Nephron progenitor cell (in vitro differentiated cells): ENCODE measurements at regions not wholly inside any gene's neighbourhood (a gene's known extent, or its start where the extent isn't known, plus 50 kb on each side); places are given as distances from the start of the nearest gene placed in this dataset.

Experiments used
- DNase-seq: peaks from one replicate; pipeline ENCODE4 v3.0.0; 2021
- H3K27ac Mint-ChIP-seq: 2 replicates; pipeline ENCODE4 v1.8.0; 2021; ENCODE audit warnings: mild to moderate bottlenecking, moderate library complexity, mixed read lengths
- H3K27me3 Mint-ChIP-seq: 2 replicates; pipeline ENCODE4 v1.8.0; 2021; ENCODE audit warnings: mild to moderate bottlenecking, low read depth, mixed read lengths; ENCODE audit not compliant: poor library complexity
- H3K36me3 Mint-ChIP-seq: 2 replicates; pipeline ENCODE4 v1.8.0; 2021; ENCODE audit warnings: low read depth, mixed read lengths
- H3K4me1 Mint-ChIP-seq: 2 replicates; pipeline ENCODE4 v1.8.0; 2021; ENCODE audit warnings: mixed read lengths
- H3K4me3 Mint-ChIP-seq: 2 replicates; pipeline ENCODE4 v1.8.0; 2021; ENCODE audit warnings: mild to moderate bottlenecking, moderate library complexity, mixed read lengths
- H3K9me3 Mint-ChIP-seq: 2 replicates; pipeline ENCODE4 v1.8.0; 2021; ENCODE audit warnings: mild to moderate bottlenecking, moderate library complexity, mixed read lengths
- TF ChIP-seq, protein P1 (sequence below): fragments of 200-600 bp; sonication (generic); IDR thresholded peaks from 2 replicates; pipeline ENCODE4 v1.5.0; 2021; ENCODE audit warnings: antibody characterized with exemption

DNA sequence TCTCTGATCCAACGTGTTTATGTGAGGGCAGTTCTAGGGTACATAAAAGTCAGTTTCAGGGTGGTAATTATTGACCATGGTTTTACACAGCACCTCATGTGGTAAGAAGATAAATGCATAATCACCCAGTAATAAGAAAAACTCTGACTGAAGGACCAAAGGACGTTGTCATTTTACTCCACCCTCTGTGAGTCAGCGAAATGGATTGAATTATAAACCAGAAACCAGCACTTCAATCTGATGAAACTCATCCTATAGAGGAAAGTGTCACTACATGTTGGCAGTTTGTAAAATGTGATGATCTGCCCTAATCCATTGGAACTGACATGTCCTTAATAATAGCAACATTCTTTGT is 406.8 kb downstream of the KLF5 start:
- TF ChIP-seq, protein P1, sequence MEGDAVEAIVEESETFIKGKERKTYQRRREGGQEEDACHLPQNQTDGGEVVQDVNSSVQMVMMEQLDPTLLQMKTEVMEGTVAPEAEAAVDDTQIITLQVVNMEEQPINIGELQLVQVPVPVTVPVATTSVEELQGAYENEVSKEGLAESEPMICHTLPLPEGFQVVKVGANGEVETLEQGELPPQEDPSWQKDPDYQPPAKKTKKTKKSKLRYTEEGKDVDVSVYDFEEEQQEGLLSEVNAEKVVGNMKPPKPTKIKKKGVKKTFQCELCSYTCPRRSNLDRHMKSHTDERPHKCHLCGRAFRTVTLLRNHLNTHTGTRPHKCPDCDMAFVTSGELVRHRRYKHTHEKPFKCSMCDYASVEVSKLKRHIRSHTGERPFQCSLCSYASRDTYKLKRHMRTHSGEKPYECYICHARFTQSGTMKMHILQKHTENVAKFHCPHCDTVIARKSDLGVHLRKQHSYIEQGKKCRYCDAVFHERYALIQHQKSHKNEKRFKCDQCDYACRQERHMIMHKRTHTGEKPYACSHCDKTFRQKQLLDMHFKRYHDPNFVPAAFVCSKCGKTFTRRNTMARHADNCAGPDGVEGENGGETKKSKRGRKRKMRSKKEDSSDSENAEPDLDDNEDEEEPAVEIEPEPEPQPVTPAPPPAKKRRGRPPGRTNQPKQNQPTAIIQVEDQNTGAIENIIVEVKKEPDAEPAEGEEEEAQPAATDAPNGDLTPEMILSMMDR, result no peak
- peak overlapping the region; percentile 86 for H3K27ac Mint-ChIP-seq

DNA sequence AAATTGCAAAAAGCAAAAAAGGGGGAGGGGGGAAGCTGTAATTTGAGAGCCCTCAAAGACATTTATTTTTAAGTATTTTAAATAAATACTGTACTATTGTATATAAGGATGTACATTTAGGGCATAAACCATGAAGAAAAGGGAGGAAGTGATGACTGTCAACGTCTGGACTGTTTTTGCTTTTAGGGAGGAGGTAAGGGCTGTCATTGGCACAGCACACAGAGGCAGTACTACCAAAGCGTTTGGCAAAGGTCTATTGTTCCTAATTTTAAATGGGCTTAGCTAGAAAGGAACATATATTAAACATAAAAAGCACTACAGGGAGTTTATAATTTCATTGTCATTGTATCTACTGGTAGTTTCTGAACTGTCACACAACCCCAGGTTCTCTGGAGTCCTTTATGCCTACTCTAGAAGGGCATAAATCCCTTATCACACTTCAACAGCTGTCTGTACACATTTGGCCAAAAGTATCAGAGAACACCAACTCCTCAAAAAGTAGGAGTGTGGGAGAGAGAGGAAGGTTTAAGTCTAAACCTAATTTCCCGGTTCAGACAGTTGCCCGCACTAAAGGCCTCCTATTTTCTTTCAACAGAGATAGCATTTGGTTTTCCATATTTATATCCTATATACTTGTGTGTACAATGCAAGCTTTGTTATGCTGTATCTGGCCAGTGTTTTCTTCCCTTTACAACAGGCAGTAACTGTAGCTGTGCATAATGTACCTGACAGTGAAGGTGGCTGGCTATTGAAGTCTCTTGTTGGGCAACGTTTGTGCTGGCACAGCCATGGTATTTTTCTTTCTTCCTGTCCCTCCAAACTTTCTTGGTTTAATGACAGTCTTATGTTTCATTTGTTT is 406.2 kb downstream of the KLF5 start:
- Mint-ChIP-seq H3K4me3 (no peak overlapping the region), H3K9me3 (peaks cover 4% of the 10 kb centered on the region)
- TF ChIP-seq, protein P1, result no peak

More for the DNA sequence above, 406.8 kb downstream of the KLF5 start:
- Mint-ChIP-seq H3K9me3 (peaks cover 4% of the 10 kb centered on the region), H3K4me1 (no peaks in the 10 kb centered on the region), H3K27me3 (no peaks in the 10 kb centered on the region), H3K36me3 (no peaks in the 10 kb centered on the region), H3K4me3 (no peak overlapping the region)
- no peak for DNase-seq

DNA sequence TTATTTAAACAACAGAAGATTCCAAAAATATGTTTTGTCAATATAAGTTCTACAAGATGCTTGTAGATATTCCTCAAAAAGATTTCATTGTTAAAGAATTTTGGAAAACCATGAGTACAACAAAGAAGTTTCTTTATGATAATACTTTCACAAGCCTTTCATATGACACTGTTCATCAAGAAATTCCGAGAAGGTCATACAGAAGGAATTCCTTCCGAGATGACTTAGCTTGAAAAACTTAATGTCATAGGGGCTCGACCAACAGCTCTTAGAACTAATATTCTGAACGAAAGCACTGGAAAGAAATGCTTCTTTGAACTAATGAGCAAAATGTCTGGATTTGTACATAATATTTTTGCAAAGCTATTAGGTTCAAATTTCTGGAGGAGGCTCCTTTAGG is 403.4 kb downstream of the KLF5 start:
- peaks cover 3% of the 10 kb centered on the region for H3K27me3 Mint-ChIP-seq
- no peak for DNase-seq
- H3K4me3 Mint-ChIP-seq, result no peak overlapping the region
- no peaks in the 10 kb centered on the region for H3K4me1 Mint-ChIP-seq
- H3K36me3 Mint-ChIP-seq, result no peaks in the 10 kb centered on the region
- peaks cover 12% of the 10 kb centered on the region for H3K9me3 Mint-ChIP-seq
- TF ChIP-seq, protein P1, result no peak
- H3K27ac Mint-ChIP-seq, result no peak overlapping the region

More for the DNA sequence above, 406.2 kb downstream of the KLF5 start:
- Mint-ChIP-seq H3K36me3 (no peaks in the 10 kb centered on the region), H3K27me3 (no peaks in the 10 kb centered on the region), H3K4me1 (no peaks in the 10 kb centered on the region), H3K27ac (peak overlapping the region; percentile 86)
- no peak for DNase-seq

DNA sequence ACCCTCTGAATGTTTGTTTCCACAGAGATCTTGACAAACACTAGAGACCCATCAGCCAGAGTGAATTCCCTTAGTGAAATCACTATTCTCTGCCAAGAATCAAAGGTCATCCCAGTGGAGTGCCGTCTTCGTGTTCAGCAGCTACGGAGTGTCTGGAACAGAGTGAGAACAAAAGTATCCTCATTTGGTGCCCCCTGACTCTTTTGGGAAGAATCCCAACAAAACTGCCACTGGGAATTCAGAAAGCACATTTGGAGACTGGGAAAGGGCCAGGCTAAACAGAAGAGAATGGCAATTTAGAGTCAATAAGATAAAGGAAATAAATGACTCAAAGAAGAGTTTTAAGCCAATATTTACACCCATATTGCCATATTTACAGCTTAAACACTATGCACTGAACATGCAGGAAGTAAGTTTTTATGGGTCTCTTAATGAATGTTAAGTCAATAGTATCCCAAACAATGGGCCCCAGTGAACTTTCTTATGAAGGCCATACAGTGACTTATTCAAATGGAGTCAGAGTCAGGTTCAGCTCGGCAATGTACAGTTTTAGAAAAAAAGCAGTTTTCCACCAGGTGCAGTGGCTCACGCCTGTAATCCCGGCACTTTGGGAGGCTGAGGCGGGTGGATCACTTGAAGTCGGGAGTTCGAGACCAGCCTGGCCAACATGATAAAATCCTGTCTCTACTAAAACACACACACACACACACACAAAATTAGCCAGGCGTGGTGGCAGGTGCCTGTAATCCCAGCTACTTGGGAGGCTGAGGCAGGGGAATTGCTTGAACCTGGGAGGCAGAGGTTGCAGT is 392.6 kb downstream of the KLF5 start:
- Mint-ChIP-seq H3K4me3 (no peak overlapping the region), H3K27me3 (peaks cover 8% of the 10 kb centered on the region), H3K4me1 (no peaks in the 10 kb centered on the region), H3K9me3 (peaks cover 4% of the 10 kb centered on the region), H3K27ac (no peak overlapping the region), H3K36me3 (no peaks in the 10 kb centered on the region)
- no peak for DNase-seq
- TF ChIP-seq, protein P1, result no peak

DNA sequence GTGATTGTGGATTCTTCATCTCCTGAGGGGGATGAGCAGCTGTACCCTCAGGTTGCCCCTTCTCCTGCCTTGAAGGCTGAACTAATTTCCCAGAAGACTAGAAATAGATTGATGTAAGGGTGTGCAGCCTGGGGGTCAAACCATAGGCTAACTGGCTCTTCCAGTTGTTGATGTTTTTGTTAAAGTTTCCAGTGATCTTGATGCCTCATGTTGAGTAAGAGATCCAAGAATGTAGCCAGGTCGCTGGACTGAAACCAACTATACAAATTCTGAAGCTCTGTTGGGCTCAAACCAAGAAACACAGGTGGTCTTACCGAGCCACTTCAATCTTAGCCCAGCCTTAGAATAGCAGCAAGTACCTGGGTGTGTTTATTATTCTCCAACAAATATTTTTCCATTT is 391.8 kb downstream of the KLF5 start:
- H3K4me1 Mint-ChIP-seq, result no peaks in the 10 kb centered on the region
- TF ChIP-seq, protein P1, result no peak
- DNase-seq, result no peak
- peaks cover 3% of the 10 kb centered on the region for H3K9me3 Mint-ChIP-seq
- H3K27ac Mint-ChIP-seq, result no peak overlapping the region
- no peaks in the 10 kb centered on the region for H3K36me3 Mint-ChIP-seq
- H3K4me3 Mint-ChIP-seq, result no peak overlapping the region
- H3K27me3 Mint-ChIP-seq, result peaks cover 11% of the 10 kb centered on the region
